ENCODE measurements at regions not wholly inside any gene's neighbourhood (a gene's known extent, or its start where the extent isn't known, plus 50 kb on each side); places are given as distances from the start of the nearest gene placed in this dataset.

DNA sequence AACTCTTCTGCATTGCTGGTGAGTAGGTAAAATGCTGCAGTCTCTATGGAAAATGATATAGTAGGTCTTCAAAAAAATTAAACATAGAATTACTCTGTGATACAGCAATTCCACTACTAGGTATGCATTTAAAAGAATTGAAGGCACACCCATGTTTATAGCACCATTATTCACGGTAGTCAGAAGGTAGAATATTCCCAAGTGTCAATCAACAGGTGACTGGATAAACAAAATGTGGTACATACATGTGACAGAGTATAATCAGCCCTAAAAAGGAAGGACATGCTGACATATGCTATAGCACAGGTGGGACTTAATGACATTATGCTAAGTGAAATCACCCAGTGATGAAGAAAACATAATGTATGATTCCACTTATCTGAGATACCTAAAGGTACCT is 123.3 kb downstream of the CCER1 start:
- intact Hi-C loops (cut with DNase I; ENCODE audit: low total_unique reads) = no loop called here
- H3K9me3 ChIP-seq = no peaks in the 10 kb centered on the region
- TF ChIP-seq POLR2A (IDR thresholded peaks at IDR 0.05) (no peak), POLR2AphosphoS5 (IDR thresholded peaks at IDR 0.05) (no peak), EP300 (IDR thresholded peaks at IDR 0.05) (no peak)
- TF ChIP-seq, protein P1, sequence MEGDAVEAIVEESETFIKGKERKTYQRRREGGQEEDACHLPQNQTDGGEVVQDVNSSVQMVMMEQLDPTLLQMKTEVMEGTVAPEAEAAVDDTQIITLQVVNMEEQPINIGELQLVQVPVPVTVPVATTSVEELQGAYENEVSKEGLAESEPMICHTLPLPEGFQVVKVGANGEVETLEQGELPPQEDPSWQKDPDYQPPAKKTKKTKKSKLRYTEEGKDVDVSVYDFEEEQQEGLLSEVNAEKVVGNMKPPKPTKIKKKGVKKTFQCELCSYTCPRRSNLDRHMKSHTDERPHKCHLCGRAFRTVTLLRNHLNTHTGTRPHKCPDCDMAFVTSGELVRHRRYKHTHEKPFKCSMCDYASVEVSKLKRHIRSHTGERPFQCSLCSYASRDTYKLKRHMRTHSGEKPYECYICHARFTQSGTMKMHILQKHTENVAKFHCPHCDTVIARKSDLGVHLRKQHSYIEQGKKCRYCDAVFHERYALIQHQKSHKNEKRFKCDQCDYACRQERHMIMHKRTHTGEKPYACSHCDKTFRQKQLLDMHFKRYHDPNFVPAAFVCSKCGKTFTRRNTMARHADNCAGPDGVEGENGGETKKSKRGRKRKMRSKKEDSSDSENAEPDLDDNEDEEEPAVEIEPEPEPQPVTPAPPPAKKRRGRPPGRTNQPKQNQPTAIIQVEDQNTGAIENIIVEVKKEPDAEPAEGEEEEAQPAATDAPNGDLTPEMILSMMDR (IDR thresholded peaks at IDR 0.05) = no peak
- no peaks in the 10 kb centered on the region for H3K27me3 ChIP-seq
- WGBS, 5 donors = 50 to 88% (median 60%) methylated on average over 1 of the region's 1 CpG
- H3K4me3 ChIP-seq = no peak overlapping the region
- DNase-seq = no peak
- H3K36me3 ChIP-seq = no peaks in the 10 kb centered on the region
- H3K4me1 ChIP-seq = peaks cover 3 to 4% (median 4%) of the 10 kb centered on the region in 4 donors
- H3K27ac ChIP-seq = no peak overlapping the region

DNA sequence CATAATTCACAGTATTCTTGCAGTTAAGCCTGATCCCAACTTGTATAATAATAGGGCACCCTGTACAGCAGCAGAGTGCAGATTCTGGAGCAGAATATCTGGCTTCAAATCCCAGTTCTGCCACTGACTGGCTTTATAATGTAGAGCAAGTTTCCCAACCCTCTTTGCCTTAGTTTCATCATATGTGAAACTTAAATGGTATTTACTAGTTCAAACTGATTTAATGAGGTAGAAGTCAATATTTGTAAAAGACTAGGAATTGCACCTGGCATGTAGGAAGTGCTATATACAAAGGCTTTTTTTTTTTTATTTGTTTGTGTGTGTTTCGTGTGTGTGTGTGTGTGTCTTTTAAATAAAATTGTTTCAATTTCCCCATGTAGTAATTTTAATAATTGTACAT is 125.9 kb downstream of the CCER1 start:
- intact Hi-C loops (cut with DNase I; ENCODE audit: low total_unique reads) = no loop called here
- 0 to 66% (median 47%) methylated on average over 1 of the region's 1 CpG for WGBS, 5 donors
- Histone ChIP-seq H3K9me3 (no peaks in the 10 kb centered on the region), H3K27me3 (no peaks in the 10 kb centered on the region), H3K27ac (no peak overlapping the region), H3K36me3 (no peaks in the 10 kb centered on the region), H3K4me3 (no peak overlapping the region), H3K4me1 (no peaks in the 10 kb centered on the region)
- TF ChIP-seq POLR2A (IDR thresholded peaks at IDR 0.05) (no peak), POLR2AphosphoS5 (IDR thresholded peaks at IDR 0.05) (no peak)
- DNase-seq = peak in 1 of 2 donors; percentile 11

DNA sequence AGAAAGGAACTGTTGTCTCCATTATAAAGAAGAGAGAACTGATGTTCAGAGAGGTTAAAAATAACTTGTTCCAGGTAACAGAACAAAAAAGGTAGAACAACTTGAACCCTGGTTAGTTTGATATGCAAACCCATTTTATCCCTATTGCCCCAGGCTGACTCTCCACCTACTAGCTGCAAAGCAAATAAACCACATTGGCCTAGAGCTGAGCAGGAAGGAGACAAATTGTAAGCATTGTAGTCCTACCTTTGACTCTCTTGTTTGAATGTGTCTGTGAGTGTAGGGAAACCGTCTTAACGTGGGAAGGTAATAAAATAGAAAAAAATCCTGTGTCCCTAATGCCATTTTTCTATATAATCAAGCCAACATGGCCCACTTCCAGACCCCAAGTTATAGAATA is 126.4 kb downstream of the CCER1 start:
- 14 to 43% (median 40%) methylated on average over 2 of the region's 2 CpGs for WGBS, 5 donors
- Histone ChIP-seq H3K27ac (no peak overlapping the region), H3K9me3 (no peaks in the 10 kb centered on the region), H3K4me1 (no peaks in the 10 kb centered on the region), H3K4me3 (no peak overlapping the region), H3K27me3 (no peaks in the 10 kb centered on the region), H3K36me3 (no peaks in the 10 kb centered on the region)
- no peak for DNase-seq
- intact Hi-C loops (cut with DNase I; ENCODE audit: low total_unique reads) = no loop called here
- TF ChIP-seq EP300 (IDR thresholded peaks at IDR 0.05) (no peak), POLR2AphosphoS5 (IDR thresholded peaks at IDR 0.05) (no peak), POLR2A (IDR thresholded peaks at IDR 0.05) (no peak)
- TF ChIP-seq, protein P1 (IDR thresholded peaks at IDR 0.05) = no peak

DNA sequence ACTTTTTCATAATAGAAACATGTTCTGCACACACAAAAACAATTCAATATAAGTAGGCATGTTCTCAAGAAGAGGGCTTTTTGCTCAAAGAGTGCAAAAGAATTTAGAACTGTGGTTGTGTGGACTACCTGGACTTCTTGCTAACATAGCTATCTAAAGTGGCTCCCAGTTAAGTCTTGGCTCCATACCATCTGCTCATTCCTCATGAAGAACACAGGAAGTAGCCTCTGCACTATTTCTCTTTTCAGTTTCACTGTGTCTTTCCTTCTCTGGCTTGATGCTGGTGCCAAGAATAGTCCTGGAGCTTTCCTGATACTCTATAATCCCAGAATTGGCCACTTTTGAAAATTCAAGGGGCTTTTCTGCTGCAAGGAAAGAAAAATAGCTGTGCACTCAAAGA is 127.4 kb downstream of the CCER1 start:
- DNase-seq = no peak
- Histone ChIP-seq H3K36me3 (no peaks in the 10 kb centered on the region), H3K27ac (no peak overlapping the region), H3K9me3 (no peaks in the 10 kb centered on the region), H3K4me1 (no peaks in the 10 kb centered on the region), H3K4me3 (no peak overlapping the region), H3K27me3 (no peaks in the 10 kb centered on the region)
- TF ChIP-seq POLR2AphosphoS5 (IDR thresholded peaks at IDR 0.05) (no peak), EP300 (IDR thresholded peaks at IDR 0.05) (no peak), POLR2A (IDR thresholded peaks at IDR 0.05) (no peak)
- TF ChIP-seq, protein P1 (IDR thresholded peaks at IDR 0.05) = no peak
- intact Hi-C loops (cut with DNase I; ENCODE audit: low total_unique reads) = no loop called here

DNA sequence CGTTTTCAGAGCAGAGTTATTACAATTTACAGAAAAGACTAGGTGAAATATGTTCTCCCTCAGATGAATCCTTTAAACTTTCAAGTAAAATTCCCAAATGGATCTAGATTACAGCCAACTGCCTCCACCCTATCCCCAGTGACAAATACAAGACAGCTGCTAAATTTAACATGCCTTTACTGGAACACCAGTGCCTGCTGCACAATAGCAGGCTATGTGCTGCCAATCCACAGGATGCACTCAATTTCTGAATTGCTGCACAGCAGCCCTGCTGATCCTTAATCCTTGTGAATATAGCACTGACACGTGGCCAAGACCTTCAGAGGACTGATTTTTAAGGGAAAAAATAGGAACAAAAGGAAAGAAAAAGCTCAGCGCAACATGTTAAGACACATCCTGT is 128.9 kb downstream of the CCER1 start:
- 66 to 83% (median 76%) methylated on average over 3 of the region's 3 CpGs for WGBS, 5 donors
- no peaks in the 10 kb centered on the region for H3K9me3 ChIP-seq
- no peaks in the 10 kb centered on the region for H3K36me3 ChIP-seq
- H3K27ac ChIP-seq = no peak overlapping the region
- H3K4me3 ChIP-seq = no peak overlapping the region
- no peaks in the 10 kb centered on the region for H3K4me1 ChIP-seq
- TF ChIP-seq, protein P1 (IDR thresholded peaks at IDR 0.05) = no peak
- TF ChIP-seq EP300 (IDR thresholded peaks at IDR 0.05) (no peak), POLR2AphosphoS5 (IDR thresholded peaks at IDR 0.05) (no peak), POLR2A (IDR thresholded peaks at IDR 0.05) (no peak)
- no peaks in the 10 kb centered on the region for H3K27me3 ChIP-seq
- intact Hi-C loops (cut with DNase I; ENCODE audit: low total_unique reads) = no loop called here
- DNase-seq = peak in 1 of 2 donors; percentile 26

Data from stomach (tissue), 8 donors.